ENCODE measurements at regions not wholly inside any gene's neighbourhood (a gene's known extent, or its start where the extent isn't known, plus 50 kb on each side); places are given as distances from the start of the nearest gene placed in this dataset.
A peak's percentile ranks its signal among the peaks of the same experiment; 100 is the strongest.
"Not testable (repeated sequence)": the region's sequence is repeated elsewhere in the genome, so short reads cannot be mapped to it uniquely, and the experiment has no call there.

GRCh38 chr1:199529324-199529723 lies 498.2 kb upstream of the NR5A2 start:
- no peak overlapping the region for H3K4me3 ChIP-seq (ENCODE audit: low read depth, low read length)
- TF ChIP-seq CTCF (IDR thresholded peaks at IDR 0.05; ENCODE audit: low read depth, low read length), result no peak

- H3K4me3 ChIP-seq (ENCODE audit: low read depth, low read length), result not testable (repeated sequence)
Measured at GRCh38 chr1:199533361-199533760, 494.1 kb upstream of the NR5A2 start.

- no peak overlapping the region for H3K4me3 ChIP-seq (ENCODE audit: low read depth, low read length)
- TF ChIP-seq CTCF (IDR thresholded peaks at IDR 0.05; ENCODE audit: low read depth, low read length), result no peak
Measured at GRCh38 chr1:199545780-199546179, 481.7 kb upstream of the NR5A2 start.

- no peak overlapping the region for H3K4me3 ChIP-seq (ENCODE audit: low read depth, low read length)
- TF ChIP-seq CTCF (IDR thresholded peaks at IDR 0.05; ENCODE audit: low read depth, low read length), result no peak
Measured at GRCh38 chr1:199546323-199546722, 481.2 kb upstream of the NR5A2 start.

- no peak overlapping the region for H3K4me3 ChIP-seq (ENCODE audit: low read depth, low read length)
- no peak for TF ChIP-seq CTCF (IDR thresholded peaks at IDR 0.05; ENCODE audit: low read depth, low read length)
Measured at GRCh38 chr1:199549421-199549820, 478.1 kb upstream of the NR5A2 start.

- TF ChIP-seq CTCF (IDR thresholded peaks at IDR 0.05; ENCODE audit: low read depth, low read length), result no peak
- no peak overlapping the region for H3K4me3 ChIP-seq (ENCODE audit: low read depth, low read length)
Measured at GRCh38 chr1:199550199-199551065, 477.1 kb upstream of the NR5A2 start.

GRCh38 chr1:199551967-199552565 lies 475.4 kb upstream of the NR5A2 start:
- peak; percentile 56; the same call in 1 of the 2 replicates for TF ChIP-seq CTCF (IDR thresholded peaks at IDR 0.05; ENCODE audit: low read depth, low read length)
- H3K4me3 ChIP-seq (ENCODE audit: low read depth, low read length), result no peak overlapping the region
